ENCODE measurements at regions not wholly inside any gene's neighbourhood (a gene's known extent, or its start where the extent isn't known, plus 50 kb on each side); places are given as distances from the start of the nearest gene placed in this dataset.
A peak's percentile ranks its signal among the peaks of the same experiment; 100 is the strongest.

GRCh38 chr17:77385750-77386501 is 245.2 kb downstream of the SEC14L1 start (continued):
- TF ChIP-seq ZNF646 (CRISPR knock-in tag; IDR thresholded peaks at IDR 0.05) (no peak), PHF21A (CRISPR knock-in tag; IDR thresholded peaks at IDR 0.05) (peak; percentile 10; the same call in 1 of the 2 replicates), FOXC1 (CRISPR knock-in tag; IDR thresholded peaks at IDR 0.05; ENCODE audit: borderline replicate concordance) (no peak), NFYC (CRISPR knock-in tag; IDR thresholded peaks at IDR 0.05) (peak; percentile 55; the same call in 1 of the 2 replicates), HBP1 (CRISPR knock-in tag; IDR thresholded peaks at IDR 0.05; ENCODE audit: low read depth) (no peak), ZNF407 (CRISPR knock-in tag; IDR thresholded peaks at IDR 0.05; ENCODE audit: not compliant biosample characterization) (no peak)
- TF ChIP-seq, protein P1, sequence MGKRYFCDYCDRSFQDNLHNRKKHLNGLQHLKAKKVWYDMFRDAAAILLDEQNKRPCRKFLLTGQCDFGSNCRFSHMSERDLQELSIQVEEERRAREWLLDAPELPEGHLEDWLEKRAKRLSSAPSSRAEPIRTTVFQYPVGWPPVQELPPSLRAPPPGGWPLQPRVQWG (CRISPR knock-in tag; IDR thresholded peaks at IDR 0.05; ENCODE audit: borderline replicate concordance, low read depth), result no peak
- TF ChIP-seq, protein P2, sequence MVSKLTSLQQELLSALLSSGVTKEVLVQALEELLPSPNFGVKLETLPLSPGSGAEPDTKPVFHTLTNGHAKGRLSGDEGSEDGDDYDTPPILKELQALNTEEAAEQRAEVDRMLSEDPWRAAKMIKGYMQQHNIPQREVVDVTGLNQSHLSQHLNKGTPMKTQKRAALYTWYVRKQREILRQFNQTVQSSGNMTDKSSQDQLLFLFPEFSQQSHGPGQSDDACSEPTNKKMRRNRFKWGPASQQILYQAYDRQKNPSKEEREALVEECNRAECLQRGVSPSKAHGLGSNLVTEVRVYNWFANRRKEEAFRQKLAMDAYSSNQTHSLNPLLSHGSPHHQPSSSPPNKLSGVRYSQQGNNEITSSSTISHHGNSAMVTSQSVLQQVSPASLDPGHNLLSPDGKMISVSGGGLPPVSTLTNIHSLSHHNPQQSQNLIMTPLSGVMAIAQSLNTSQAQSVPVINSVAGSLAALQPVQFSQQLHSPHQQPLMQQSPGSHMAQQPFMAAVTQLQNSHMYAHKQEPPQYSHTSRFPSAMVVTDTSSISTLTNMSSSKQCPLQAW (CRISPR knock-in tag; IDR thresholded peaks at IDR 0.05), result no peak

Data from HepG2 (cell line).